CD14-positive monocyte (primary cell): ENCODE measurements at regions not wholly inside any gene's neighbourhood (a gene's known extent, or its start where the extent isn't known, plus 50 kb on each side); places are given as distances from the start of the nearest gene placed in this dataset.

Experiments used
- DNase-seq, 3 donors: peaks; one replicate each; pipeline ENCODE4 v3.0.0-alpha.2; 2011 to 2022
- H2AFZ ChIP-seq: 2 replicates; pipeline ENCODE4 v1.6.0; 2012; ENCODE audit warnings: mild to moderate bottlenecking, low read depth, low read length, inconsistent platforms; ENCODE audit not compliant: insufficient read depth, poor library complexity, severe bottlenecking
- H3K27ac ChIP-seq, 2 donors: 1 replicate in 1 of 2; 2 replicates in 1 of 2; pipeline ENCODE4 v1.5.1; 2012 to 2013; ENCODE audit warnings: low read length in 2 of 2, control low read depth in 1 of 2, inconsistent platforms in 1 of 2, low read depth in 1 of 2, mild to moderate bottlenecking in 1 of 2
- H3K27me3 ChIP-seq, 2 donors: one replicate each; pipeline versions ENCODE4 v1.6.0 to v1.6.1; 2011 to 2013; ENCODE audit warnings: low read length in 2 of 2; ENCODE audit not compliant: control insufficient read depth in 2 of 2, insufficient read depth in 2 of 2
- H3K36me3 ChIP-seq, 2 donors: replicated peaks in 1 of 2; 1 replicate in 1 of 2; 2 replicates in 1 of 2; pipeline versions ENCODE4 v1.5.1 to v1.6.1; 2012 to 2013; ENCODE audit warnings: low read length in 2 of 2, control low read depth in 1 of 2, inconsistent platforms in 1 of 2, mild to moderate bottlenecking in 1 of 2; ENCODE audit not compliant: insufficient read depth in 2 of 2, control insufficient read depth in 1 of 2
- H3K4me1 ChIP-seq, 2 donors: 1 replicate in 1 of 2; 2 replicates in 1 of 2; pipeline versions ENCODE4 v1.5.1 to v1.6.1; 2012 to 2013; ENCODE audit warnings: low read length in 2 of 2, control low read depth in 1 of 2, inconsistent platforms in 1 of 2, mild to moderate bottlenecking in 1 of 2, moderate library complexity in 1 of 2; ENCODE audit not compliant: insufficient read depth in 2 of 2, control insufficient read depth in 1 of 2
- H3K4me2 ChIP-seq: replicated peaks from 2 replicates; pipeline ENCODE3; 2012; ENCODE audit warnings: low read length, moderate library complexity, mild to moderate bottlenecking; ENCODE audit not compliant: poor library complexity, severe bottlenecking; ENCODE audit errors: extremely low read depth
- H3K4me3 ChIP-seq, 3 experiments: fragments of 200-600 bp in 1 of 3; sonication (generic) in 1 of 3; replicated peaks in 1 of 3; 1 replicate in 2 of 3; 2 replicates in 1 of 3; pipeline ENCODE4 v1.5.1; 2011 to 2013; ENCODE audit warnings: low read length in 3 of 3, mild to moderate bottlenecking in 3 of 3, control low read depth in 2 of 3, low read depth in 2 of 3, inconsistent platforms in 1 of 3, moderate library complexity in 1 of 3
- H3K79me2 ChIP-seq: 2 replicates; pipeline ENCODE4 v1.6.0; 2012; ENCODE audit warnings: mild to moderate bottlenecking, control low read depth, inconsistent platforms, low read length, moderate library complexity; ENCODE audit not compliant: insufficient read depth
- H3K9ac ChIP-seq: 2 replicates; pipeline ENCODE4 v1.6.0; 2017; ENCODE audit warnings: low read length, mild to moderate bottlenecking; ENCODE audit not compliant: insufficient read depth, poor library complexity, severe bottlenecking
- H3K9me3 ChIP-seq, 2 donors: replicated peaks in 1 of 2; 1 replicate in 1 of 2; 2 replicates in 1 of 2; pipeline versions ENCODE4 v1.5.1 to v1.6.1; 2012 to 2013; ENCODE audit warnings: low read length in 2 of 2, control low read depth in 1 of 2; ENCODE audit not compliant: control insufficient read depth in 1 of 2, insufficient read depth in 1 of 2
- H4K20me1 ChIP-seq: 2 replicates; pipeline ENCODE4 v1.6.0; 2012; ENCODE audit warnings: mild to moderate bottlenecking, low read length, control low read depth, moderate library complexity; ENCODE audit not compliant: insufficient read depth
- H3K27ac Mint-ChIP-seq, 7 donors: one replicate each; pipeline ENCODE4 v1.8.0; 2020; ENCODE audit warnings: mild to moderate bottlenecking in 7 of 7, mixed read lengths in 7 of 7, moderate library complexity in 6 of 7, inconsistent platforms in 2 of 7
- H3K27me3 Mint-ChIP-seq, 3 donors: one replicate each; pipeline ENCODE4 v1.8.0; 2021 to 2022; ENCODE audit warnings: low read depth in 3 of 3, mild to moderate bottlenecking in 3 of 3, mixed read lengths in 3 of 3, moderate library complexity in 3 of 3, inconsistent platforms in 1 of 3
- H3K36me3 Mint-ChIP-seq, 2 donors: one replicate each; pipeline ENCODE4 v1.8.0; 2020; ENCODE audit warnings: mixed read lengths in 2 of 2, inconsistent platforms in 1 of 2, mild to moderate bottlenecking in 1 of 2
- H3K4me1 Mint-ChIP-seq: one replicate; pipeline ENCODE4 v1.8.0; 2020; ENCODE audit warnings: mild to moderate bottlenecking, mixed read lengths
- H3K4me3 Mint-ChIP-seq, 2 donors: one replicate each; pipeline ENCODE4 v1.8.0; 2020; ENCODE audit warnings: mild to moderate bottlenecking in 2 of 2, mixed read lengths in 2 of 2, moderate library complexity in 1 of 2
- H3K9me3 Mint-ChIP-seq, 7 donors: one replicate each; pipeline ENCODE4 v1.8.0; 2020 to 2022; ENCODE audit warnings: mixed read lengths in 7 of 7, mild to moderate bottlenecking in 6 of 7, moderate library complexity in 6 of 7, inconsistent platforms in 2 of 7
- CTCF ChIP-seq: fragments of 200-600 bp; IDR thresholded peaks from one replicate; pipeline ENCODE4 v1.8.0; 2022; ENCODE audit warnings: antibody characterized with exemption, mild to moderate bottlenecking
- WGBS: methylation state at CpG from one replicate; pipeline ENCODE4 v1.1.5; 2013; ENCODE audit warnings: missing lambda C conversion rate; ENCODE audit not compliant: insufficient coverage; 5-methylcytosine and 5-hydroxymethylcytosine counted together
- intact Hi-C, 2 donors: fragments of 100-400 bp; cut with micrococcal nuclease; formaldehyde crosslinking; loops; one replicate each; pipeline versions ENCODE4 v1.15.0 to v1.15.1; 2023

DNA sequence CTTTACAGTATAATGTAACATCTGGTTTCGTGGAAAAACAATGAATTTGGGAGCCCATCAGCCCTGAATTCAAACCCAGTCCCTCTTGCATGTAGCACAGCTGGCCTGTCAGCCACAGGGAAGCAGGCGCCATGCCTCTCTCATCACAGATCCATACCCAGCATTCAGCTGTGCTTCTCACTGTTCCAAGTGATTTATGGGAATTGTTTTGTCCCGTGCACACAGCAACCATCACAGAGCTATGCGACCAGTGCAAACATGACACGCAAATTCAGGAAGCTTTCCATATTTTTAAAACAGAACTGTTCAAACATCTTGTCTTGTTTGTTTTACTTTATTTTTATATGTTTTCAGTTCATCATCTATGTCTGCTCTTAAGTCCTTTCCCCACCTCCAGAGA is 496.1 kb downstream of the EIPR1 start:
- Mint-ChIP-seq H3K4me3 (no peak overlapping the region), H3K27me3 (peaks cover 0 to 3% (median 2%) of the 10 kb centered on the region in 3 donors), H3K4me1 (no peaks in the 10 kb centered on the region), H3K9me3 (peaks cover 4 to 19% (median 14%) of the 10 kb centered on the region in 7 donors), H3K27ac (no peak overlapping the region), H3K36me3 (no peaks in the 10 kb centered on the region)
- intact Hi-C loops: no loop called here
- H3K9me3 ChIP-seq: peaks cover 6% of the 10 kb centered on the region in 2 donors
- H3K4me1 ChIP-seq: no peaks in the 10 kb centered on the region
- 93% methylated on average over 2 of the region's 5 CpGs for WGBS
- H3K9ac ChIP-seq: no peak overlapping the region
- H3K27me3 ChIP-seq: no peaks in the 10 kb centered on the region
- no peak overlapping the region for H3K4me3 ChIP-seq
- no peak for DNase-seq
- TF ChIP-seq CTCF: no peak
- H4K20me1 ChIP-seq: no peaks in the 10 kb centered on the region
- H3K79me2 ChIP-seq: no peaks in the 10 kb centered on the region
- no peak overlapping the region for H2AFZ ChIP-seq
- H3K4me2 ChIP-seq: no peak overlapping the region
- no peaks in the 10 kb centered on the region for H3K36me3 ChIP-seq
- no peak overlapping the region for H3K27ac ChIP-seq

DNA sequence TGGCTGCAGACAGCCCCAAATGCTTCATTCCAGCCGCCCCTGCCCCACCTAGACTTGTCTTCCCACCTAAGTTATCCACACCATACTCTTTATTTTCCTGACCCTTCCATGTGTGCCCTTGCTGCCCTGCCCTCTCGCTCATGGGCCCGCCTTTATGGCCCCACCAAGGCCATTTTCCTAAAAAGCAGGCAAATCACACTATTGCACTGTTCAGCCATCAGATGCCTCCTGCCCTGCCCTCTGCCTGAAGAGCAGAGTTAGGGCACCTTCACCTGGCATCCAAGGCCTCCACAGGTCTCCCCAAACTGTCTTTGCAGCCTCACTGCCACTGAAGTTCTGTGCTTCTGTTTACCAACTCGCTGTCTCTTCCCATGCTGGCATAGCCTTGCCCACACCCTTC is 496.7 kb downstream of the EIPR1 start:
- intact Hi-C loops: no loop called here
- peaks cover 0 to 3% (median 2%) of the 10 kb centered on the region in 3 donors for H3K27me3 Mint-ChIP-seq
- Histone ChIP-seq H3K27me3 (no peaks in the 10 kb centered on the region), H3K4me1 (no peaks in the 10 kb centered on the region), H3K36me3 (no peaks in the 10 kb centered on the region), H2AFZ (no peak overlapping the region), H3K9ac (no peak overlapping the region), H3K27ac (no peak overlapping the region), H3K4me3 (no peak overlapping the region), H3K9me3 (peaks cover 6% of the 10 kb centered on the region in 2 donors), H3K79me2 (no peaks in the 10 kb centered on the region), H4K20me1 (no peaks in the 10 kb centered on the region), H3K4me2 (no peak overlapping the region)
- no peak for DNase-seq
- H3K4me1 Mint-ChIP-seq: no peaks in the 10 kb centered on the region
- no peaks in the 10 kb centered on the region for H3K36me3 Mint-ChIP-seq
- H3K4me3 Mint-ChIP-seq: no peak overlapping the region
- 89% methylated on average over 4 of the region's 4 CpGs for WGBS
- H3K27ac Mint-ChIP-seq: no peak overlapping the region
- H3K9me3 Mint-ChIP-seq: peaks cover 4 to 19% (median 14%) of the 10 kb centered on the region in 7 donors
- TF ChIP-seq CTCF: no peak
